Erythroblast (primary cell): ENCODE measurements at regions not wholly inside any gene's neighbourhood (a gene's known extent, or its start where the extent isn't known, plus 50 kb on each side); places are given as distances from the start of the nearest gene placed in this dataset.

ENCODE experiments used
- DNase-seq, 2 experiments: peaks; one replicate each; lab custom pipeline; 2025; lab: John Stamatoyannopoulos, UW
- GATA1 ChIP-seq: IDR thresholded peaks from 2 replicates; pipeline ENCODE4 v1.6.1; 2011; ENCODE audit warnings: low read depth, mild to moderate bottlenecking, control low read depth, low read length, moderate library complexity
- POLR2A ChIP-seq: IDR thresholded peaks from 2 replicates; pipeline ENCODE4 v1.6.1; 2011; ENCODE audit warnings: mild to moderate bottlenecking, low read length

- TF ChIP-seq GATA1 (no peak), POLR2A (no peak)
- DNase-seq: no peak
These were observed 256.2 kb upstream of the ZSWIM2 start for GRCh38 chr2:187105218-187105617.

DNA sequence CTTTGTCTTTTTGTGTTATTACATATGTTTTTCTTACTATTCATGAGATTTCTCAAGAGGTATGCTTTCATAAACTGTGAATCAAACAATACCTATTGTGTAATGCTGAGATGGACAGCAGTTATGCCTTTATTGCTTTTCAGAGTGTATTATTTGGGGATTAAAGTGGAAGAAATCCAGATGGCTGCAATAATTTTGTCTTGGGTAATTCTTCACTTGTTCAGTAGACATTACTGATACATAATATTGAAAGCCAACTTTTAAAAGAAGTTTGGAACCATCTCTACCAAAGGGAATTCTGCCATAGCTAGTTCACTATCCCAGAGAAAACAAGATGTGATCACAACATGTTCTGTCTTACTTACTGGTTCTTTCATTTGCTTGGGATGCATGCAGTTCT lies 253.4 kb upstream of the ZSWIM2 start:
- TF ChIP-seq GATA1: no peak
- no peak for TF ChIP-seq POLR2A
- DNase-seq: no peak

DNA sequence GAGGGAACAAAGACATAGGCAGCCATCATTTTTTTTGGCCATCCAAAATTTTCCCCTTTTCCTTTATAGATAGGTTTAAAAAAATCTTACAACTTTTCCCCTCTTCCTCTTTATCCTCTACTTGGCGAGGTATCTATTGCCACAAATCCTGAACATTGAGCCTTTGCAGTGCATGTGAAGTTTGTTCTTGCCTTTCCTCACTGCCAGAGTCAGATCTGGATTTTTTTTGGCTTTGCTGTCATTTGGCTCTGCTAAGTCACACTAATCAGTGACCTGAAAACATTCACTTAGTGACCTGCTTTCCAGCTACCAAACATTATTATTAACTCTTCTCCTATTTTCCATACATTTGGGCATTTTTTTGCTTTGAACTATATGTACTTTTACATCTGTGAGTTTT lies 249.2 kb upstream of the ZSWIM2 start:
- DNase-seq: no peak
- TF ChIP-seq GATA1: no peak
- TF ChIP-seq POLR2A: no peak

- DNase-seq: no peak
- no peak for TF ChIP-seq POLR2A
- no peak for TF ChIP-seq GATA1
These were observed 244.9 kb upstream of the ZSWIM2 start for GRCh38 chr2:187093771-187094412.

DNA sequence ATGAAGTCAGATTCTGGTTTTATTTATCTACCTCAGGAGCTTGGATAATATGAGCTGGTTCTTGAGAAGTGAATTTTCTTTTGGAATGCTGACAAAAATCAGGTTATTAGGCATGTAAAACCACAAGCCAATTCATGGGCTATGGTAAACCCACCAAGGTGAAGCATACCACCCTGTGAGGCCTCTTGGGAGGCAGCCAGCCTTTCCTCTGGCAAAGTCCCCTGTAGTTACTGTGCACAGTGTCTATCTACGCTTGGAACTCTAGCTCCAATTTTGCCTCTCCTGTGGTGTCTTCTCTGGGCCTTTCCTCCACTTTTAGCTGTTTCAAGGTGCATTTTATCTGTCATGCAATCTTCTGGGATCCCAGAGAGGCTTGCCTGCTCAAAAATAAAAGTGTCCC lies 242.7 kb upstream of the ZSWIM2 start:
- TF ChIP-seq GATA1 (no peak), POLR2A (no peak)
- DNase-seq: no peak

DNA sequence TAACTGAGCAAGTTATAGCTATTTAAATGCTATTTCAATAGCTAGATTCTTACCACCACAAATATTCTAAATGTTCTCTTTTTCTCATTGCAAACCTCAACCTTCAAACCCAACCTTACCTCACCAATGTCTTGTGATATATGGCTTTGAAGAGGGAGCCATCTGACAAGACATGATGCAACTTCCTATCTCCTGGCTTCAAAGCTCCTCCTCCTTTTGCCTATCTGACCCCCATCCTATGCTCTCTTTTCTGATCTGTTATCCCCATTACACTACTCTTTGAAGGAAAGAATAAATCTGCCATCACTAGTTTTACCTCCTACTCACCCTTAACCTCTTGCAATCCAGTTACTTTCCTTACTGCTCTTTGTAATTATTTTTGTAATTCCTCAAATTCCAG lies 235.6 kb upstream of the ZSWIM2 start:
- no peak for TF ChIP-seq POLR2A
- no peak for TF ChIP-seq GATA1
- no peak for DNase-seq

GRCh38 chr2:187081461-187081860 lies 232.5 kb upstream of the ZSWIM2 start:
- TF ChIP-seq GATA1: no peak
- TF ChIP-seq POLR2A: no peak
- no peak for DNase-seq

- DNase-seq: no peak
- TF ChIP-seq POLR2A (no peak), GATA1 (no peak)
These were observed 230.9 kb upstream of the ZSWIM2 start for GRCh38 chr2:187079901-187080300.

GRCh38 chr2:187078297-187078696 lies 229.3 kb upstream of the ZSWIM2 start:
- no peak for DNase-seq
- no peak for TF ChIP-seq GATA1
- TF ChIP-seq POLR2A: no peak

DNA sequence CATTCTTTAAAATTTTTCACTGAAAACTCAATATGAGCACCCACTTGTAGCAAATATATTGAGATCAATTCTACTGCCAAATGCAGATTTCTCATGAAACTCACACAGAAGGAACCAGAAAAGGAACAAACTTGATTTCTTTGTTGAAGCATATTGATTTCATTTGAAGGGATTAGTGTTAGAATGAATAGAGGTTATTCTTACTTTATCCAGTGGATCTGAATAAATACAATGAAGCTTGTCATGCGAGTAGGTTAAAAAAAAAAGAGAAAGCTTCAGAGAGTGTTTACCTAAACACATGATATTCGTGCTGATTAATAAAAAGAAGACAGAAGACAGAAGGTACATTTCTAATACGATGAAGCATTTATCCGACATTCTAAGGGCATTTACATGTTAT lies 226.7 kb upstream of the ZSWIM2 start:
- no peak for DNase-seq
- TF ChIP-seq GATA1 (no peak), POLR2A (no peak)

- DNase-seq: no peak
- TF ChIP-seq POLR2A: no peak
- no peak for TF ChIP-seq GATA1
These were observed 226.2 kb upstream of the ZSWIM2 start for GRCh38 chr2:187075199-187075635.

DNA sequence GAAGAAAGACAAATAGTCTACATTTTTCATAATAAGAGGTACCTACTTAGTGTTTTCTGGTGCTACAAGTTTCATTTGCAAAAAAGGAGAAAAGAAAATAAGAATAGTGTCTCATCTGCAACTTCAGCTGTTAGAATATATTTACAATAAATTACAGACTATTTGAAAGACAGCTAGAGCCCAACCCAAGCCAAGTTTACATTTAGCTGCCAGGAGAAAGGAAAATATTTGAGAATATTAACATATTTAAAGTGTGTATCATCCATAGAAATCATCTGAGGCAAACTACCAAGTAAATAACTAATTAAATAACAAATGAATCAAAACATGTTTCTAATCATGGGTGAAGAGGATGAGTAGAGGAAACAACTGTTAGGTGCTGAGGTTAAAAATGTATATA lies 209.2 kb upstream of the ZSWIM2 start:
- DNase-seq: no peak
- no peak for TF ChIP-seq POLR2A
- no peak for TF ChIP-seq GATA1

GRCh38 chr2:187057466-187057865 lies 208.5 kb upstream of the ZSWIM2 start:
- TF ChIP-seq POLR2A (no peak), GATA1 (no peak)
- DNase-seq: peak in 1 of 2 experiments; percentile 31

GRCh38 chr2:187056416-187057334 lies 207.7 kb upstream of the ZSWIM2 start:
- DNase-seq: no peak
- TF ChIP-seq POLR2A (no peak), GATA1 (no peak)
